ENCODE measurements at regions not wholly inside any gene's neighbourhood (a gene's known extent, or its start where the extent isn't known, plus 50 kb on each side); places are given as distances from the start of the nearest gene placed in this dataset.
A peak's percentile ranks its signal among the peaks of the same experiment; 100 is the strongest.

DNA sequence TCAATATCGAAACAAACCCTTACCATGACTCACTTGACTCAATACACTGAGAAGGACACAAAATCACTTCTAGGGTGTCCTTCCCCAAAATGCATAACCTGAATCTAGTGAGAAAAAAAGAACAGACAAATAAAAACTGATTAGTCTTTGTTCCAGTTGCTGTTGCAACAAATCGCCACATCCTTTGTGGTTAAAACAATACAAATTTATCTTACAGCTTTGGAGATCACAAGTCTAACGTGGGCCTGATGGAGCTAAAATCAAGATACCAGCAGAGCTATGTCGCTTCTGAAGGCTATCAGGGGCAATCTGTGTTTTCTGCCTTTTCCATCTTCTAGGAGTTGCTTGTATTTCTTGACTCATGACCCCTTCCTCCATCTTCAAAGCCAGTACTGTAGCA is 541.7 kb downstream of the KCNJ3 start:
- H3K4me3 ChIP-seq (ENCODE audit: low read depth, low read length) = no peak overlapping the region
- DNase-seq (ENCODE audit: low read depth) = no peak
- TF ChIP-seq CTCF (IDR thresholded peaks at IDR 0.05; ENCODE audit: control insufficient read depth, extremely low read depth, insufficient read depth) = no peak

GRCh38 chr2:155235710-155236109 is 537.2 kb downstream of the KCNJ3 start:
- DNase-seq (ENCODE audit: low read depth) = no peak
- TF ChIP-seq CTCF (IDR thresholded peaks at IDR 0.05; ENCODE audit: control insufficient read depth, extremely low read depth, insufficient read depth) = no peak
- no peak overlapping the region for H3K4me3 ChIP-seq (ENCODE audit: low read depth, low read length)

GRCh38 chr2:155223781-155224406 is 525.4 kb downstream of the KCNJ3 start:
- TF ChIP-seq CTCF (IDR thresholded peaks at IDR 0.05; ENCODE audit: control insufficient read depth, extremely low read depth, insufficient read depth) = peak; percentile 45
- H3K4me3 ChIP-seq (ENCODE audit: low read depth, low read length) = no peak overlapping the region
- no peak for DNase-seq (ENCODE audit: low read depth)

- no peak overlapping the region for H3K4me3 ChIP-seq (ENCODE audit: low read depth, low read length)
- no peak for TF ChIP-seq CTCF (IDR thresholded peaks at IDR 0.05; ENCODE audit: control insufficient read depth, extremely low read depth, insufficient read depth)
- no peak for DNase-seq (ENCODE audit: low read depth)
Measured at GRCh38 chr2:155218945-155219344, 520.5 kb downstream of the KCNJ3 start.

DNA sequence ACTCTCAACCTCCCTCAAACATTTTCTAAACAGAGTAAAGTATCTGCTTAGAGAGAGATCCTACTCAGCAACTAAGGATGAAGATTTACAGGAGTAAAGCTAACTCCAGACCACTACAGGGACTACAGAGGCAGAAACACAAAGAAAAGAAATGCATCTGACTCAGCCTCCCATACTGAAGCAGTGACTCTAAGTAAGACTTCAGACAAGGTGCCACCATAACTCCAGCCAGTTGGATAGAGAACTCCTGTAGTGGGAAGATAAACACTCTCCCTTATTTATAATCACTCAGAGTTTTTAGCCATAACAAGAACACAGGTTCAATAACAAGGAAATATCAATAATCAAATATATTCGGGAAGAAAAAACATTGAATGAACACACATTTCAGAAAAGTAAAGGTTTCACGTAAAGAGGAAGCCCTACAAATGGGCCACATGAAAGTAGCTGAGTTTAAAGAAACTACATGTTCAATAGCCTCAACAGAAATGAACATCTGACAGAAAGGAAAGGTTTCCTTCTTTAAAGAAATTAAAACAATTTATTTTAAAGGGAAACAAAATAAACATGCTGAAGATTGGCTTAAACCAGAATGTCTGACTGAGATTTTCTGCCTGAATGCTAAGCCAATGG is 519.9 kb downstream of the KCNJ3 start:
- no peak overlapping the region for H3K4me3 ChIP-seq (ENCODE audit: low read depth, low read length)
- no peak for DNase-seq (ENCODE audit: low read depth)
- TF ChIP-seq CTCF (IDR thresholded peaks at IDR 0.05; ENCODE audit: control insufficient read depth, extremely low read depth, insufficient read depth) = no peak

GRCh38 chr2:155215037-155215707 is 516.7 kb downstream of the KCNJ3 start:
- TF ChIP-seq CTCF (IDR thresholded peaks at IDR 0.05; ENCODE audit: control insufficient read depth, extremely low read depth, insufficient read depth) = no peak
- no peak overlapping the region for H3K4me3 ChIP-seq (ENCODE audit: low read depth, low read length)
- no peak for DNase-seq (ENCODE audit: low read depth)

Measured in LNCaP clone FGC (cell line).